HG03108 (cell line): ENCODE measurements at regions not wholly inside any gene's neighbourhood (a gene's known extent, or its start where the extent isn't known, plus 50 kb on each side); places are given as distances from the start of the nearest gene placed in this dataset.
"Not testable (repeated sequence)": the region's sequence is repeated elsewhere in the genome, so short reads cannot be mapped to it uniquely, and the experiment has no call there.

Experiments
- ATAC-seq: cut with Tn5 transposase; IDR thresholded peaks from one replicate; pipeline ENCODE4 v1.9.1; 2021; ENCODE audit warnings: moderate library complexity; ENCODE audit not compliant: unreplicated experiment

DNA sequence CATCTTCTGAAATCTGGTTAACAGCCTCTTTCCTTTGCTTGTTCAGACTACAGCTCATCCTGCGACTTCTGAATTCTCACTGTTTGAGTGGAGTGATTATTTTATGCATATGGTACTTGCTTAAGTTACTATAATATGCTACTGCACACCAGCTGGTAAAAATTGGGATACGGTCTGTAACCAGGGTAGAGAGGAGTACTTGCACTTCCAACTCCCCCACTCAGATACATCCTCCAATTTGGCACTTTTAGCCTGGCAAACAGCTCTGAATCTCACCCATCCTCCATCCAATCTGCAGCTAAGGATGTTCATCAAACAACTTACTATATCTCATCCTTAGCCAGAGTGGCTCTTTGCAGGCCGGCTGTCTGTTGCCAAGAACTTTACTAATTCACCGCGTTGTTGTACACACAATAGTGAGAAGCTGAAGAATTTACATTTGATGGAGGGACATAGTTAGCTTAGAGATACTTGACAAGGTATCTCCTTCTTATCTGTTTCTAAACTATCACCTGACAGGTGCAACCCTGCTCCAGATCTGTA lies 1323.6 kb upstream of the ALCAM start:
- not testable (repeated sequence) for ATAC-seq

GRCh38 chr3:104044002-104044401 lies 1322.7 kb upstream of the ALCAM start:
- no peak for ATAC-seq

- no peak for ATAC-seq
Measured at GRCh38 chr3:104066658-104067057, 1300.1 kb upstream of the ALCAM start.

- ATAC-seq = no peak
Measured at GRCh38 chr3:104069114-104069513, 1297.6 kb upstream of the ALCAM start.

- no peak for ATAC-seq
Measured at GRCh38 chr3:104070906-104071305, 1295.8 kb upstream of the ALCAM start.

- no peak for ATAC-seq
Measured at GRCh38 chr3:104080088-104080626, 1286.6 kb upstream of the ALCAM start.

DNA sequence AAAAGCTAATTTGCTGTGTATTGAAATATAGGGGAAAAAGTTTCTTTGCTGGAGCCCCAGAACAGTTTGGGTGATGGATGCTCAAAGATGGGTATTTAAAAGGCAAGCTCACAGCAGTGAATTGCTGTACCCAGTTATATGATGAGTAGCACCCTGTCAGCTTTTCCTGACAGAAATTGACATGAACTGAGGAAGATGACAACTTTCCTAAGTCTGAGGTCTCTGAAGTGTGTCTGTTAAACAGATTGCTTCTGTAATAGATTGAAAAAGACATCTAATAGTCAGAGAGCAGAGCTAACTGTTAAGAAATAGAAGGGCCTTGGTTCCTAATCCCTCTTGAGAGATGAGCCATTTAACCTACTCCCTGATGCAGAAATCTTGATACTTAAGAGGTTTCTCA lies 1278.0 kb upstream of the ALCAM start:
- ATAC-seq = no peak

- ATAC-seq = not testable (repeated sequence)
Measured at GRCh38 chr3:104089987-104090386, 1276.7 kb upstream of the ALCAM start.

DNA sequence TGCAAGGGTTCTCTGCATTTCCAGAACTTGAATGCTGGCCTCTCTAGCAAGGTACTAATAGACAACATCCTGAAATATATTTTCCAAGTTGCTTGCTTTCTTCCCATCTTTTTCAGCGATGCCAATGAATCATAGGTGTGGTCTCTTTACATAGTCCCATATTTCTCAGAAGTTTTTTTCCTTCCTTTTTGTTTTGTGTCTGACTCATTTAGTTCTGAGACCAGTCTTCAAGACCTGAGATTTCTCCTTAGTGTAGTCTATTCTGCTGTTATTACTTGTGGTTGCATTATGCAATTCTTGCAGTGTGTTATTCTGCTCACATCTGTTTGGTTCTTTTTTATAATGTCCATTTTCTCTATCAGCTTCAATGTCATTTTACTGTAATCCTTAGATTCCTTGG lies 1265.0 kb upstream of the ALCAM start:
- no peak for ATAC-seq

DNA sequence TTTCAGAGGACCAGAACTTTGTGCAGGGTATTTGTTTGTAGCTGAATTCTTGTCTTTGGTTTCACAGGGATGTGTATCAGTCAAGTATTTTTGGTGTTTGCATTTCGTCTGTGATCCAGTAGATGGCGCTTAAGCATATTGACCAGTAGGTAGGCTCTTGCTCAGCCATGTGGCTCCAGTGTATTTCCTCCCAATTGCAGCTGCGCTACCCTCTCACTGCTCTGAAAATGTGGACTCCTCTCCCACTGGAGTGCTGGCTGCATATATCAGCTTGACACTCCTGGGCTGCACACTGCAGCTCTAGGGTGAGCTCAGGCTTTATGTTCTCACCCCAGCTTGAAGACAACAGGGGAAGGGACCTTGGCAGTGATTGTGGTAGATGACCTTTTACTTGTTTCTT lies 1264.3 kb upstream of the ALCAM start:
- peak; percentile 90 for ATAC-seq

- ATAC-seq = no peak
Measured at GRCh38 chr3:104106276-104106675, 1260.4 kb upstream of the ALCAM start.

DNA sequence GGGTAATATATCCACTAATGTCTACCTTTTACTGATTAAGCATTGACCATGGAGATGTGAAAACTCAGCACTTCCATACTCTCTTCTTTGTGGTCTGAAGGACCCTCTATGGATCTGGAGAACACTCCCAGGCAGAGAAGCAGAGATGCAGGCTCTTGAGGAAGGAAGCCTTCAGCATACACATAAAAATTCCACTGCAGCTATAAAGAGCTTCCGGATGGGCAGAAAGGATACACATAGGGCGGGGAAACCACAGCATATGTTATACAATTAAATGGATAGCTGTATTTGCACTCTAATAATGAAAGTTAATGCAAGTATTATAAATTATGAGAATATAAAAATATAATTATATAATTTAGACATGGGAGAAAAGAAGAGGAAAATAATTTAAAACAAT lies 1258.2 kb upstream of the ALCAM start:
- ATAC-seq = no peak

- no peak for ATAC-seq
Measured at GRCh38 chr3:104126463-104126862, 1240.2 kb upstream of the ALCAM start.

DNA sequence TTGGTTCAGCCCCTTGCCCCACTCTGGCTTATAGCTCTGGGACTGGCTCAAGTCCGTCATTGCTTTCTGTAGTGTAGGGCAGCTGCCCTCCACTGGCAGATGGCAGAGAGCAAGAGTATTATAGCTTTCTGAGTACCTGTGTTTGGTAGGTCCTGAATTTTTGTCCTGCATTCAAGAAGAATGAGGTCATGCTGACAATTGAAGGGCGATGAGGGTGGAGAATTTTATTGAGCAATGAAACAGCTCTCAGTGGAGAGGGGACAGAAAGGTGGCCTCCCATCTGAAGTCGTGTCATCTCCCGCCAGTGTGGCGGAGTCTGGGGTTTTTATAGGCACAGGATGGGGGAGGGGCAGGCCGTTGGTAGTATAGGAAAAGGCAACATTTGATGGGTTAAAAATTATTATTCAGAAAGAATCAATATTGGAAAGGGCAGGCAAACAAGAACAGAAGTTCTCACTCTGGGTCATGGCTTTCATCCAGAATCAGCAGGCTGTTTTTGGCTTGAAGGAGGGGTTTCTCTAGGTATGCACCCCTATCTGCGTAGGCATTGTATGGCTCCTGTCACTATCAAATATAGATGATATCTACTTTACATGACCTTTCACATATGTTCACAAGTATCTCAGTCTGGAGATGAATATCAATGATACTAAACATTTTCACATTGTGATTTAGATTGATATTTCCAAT lies 1239.7 kb upstream of the ALCAM start:
- ATAC-seq = no peak

GRCh38 chr3:104127830-104128229 lies 1238.9 kb upstream of the ALCAM start:
- no peak for ATAC-seq

GRCh38 chr3:104132566-104133403 lies 1233.9 kb upstream of the ALCAM start:
- ATAC-seq = no peak

GRCh38 chr3:104133630-104134029 lies 1233.1 kb upstream of the ALCAM start:
- no peak for ATAC-seq

GRCh38 chr3:104137116-104137515 lies 1229.6 kb upstream of the ALCAM start:
- no peak for ATAC-seq

GRCh38 chr3:104145164-104145563 lies 1221.5 kb upstream of the ALCAM start:
- no peak for ATAC-seq

GRCh38 chr3:104149154-104149553 lies 1217.6 kb upstream of the ALCAM start:
- no peak for ATAC-seq

DNA sequence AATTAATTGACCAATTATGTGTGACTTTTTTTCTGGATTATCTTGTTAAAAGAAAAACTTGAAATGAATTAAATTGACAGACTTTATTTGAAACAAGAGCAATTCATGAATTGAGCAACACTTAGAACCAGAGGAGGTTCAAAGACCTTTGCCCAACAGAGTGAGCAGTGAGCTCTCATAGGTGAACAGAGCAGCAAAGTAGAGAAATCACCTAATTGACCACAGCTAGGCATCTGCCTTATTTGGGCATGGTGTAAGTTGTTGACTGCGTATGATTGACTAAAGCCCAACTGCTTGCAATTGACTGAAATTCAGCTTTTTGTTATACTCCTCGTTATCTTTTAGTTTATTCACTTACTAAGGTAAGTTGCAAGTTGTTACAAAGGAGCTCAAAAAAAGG lies 1216.0 kb upstream of the ALCAM start:
- no peak for ATAC-seq

DNA sequence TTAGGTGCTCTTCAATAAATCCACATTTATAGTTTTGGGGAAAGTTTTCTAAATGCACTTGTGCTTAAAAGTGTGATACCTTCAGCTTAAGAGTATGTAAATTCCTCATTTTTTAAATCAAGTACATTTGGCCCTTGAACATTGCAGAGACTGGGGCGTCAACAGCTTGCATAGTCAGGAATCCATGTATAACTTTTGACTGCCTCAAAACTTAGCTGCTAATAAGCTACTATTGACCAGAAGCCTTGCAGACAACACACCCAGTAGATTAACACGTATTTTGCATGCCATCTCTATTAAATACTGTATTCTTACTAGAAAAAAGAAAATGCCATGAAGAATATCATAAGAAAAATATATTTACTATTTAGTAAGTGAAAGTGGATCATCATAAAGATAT lies 1211.8 kb upstream of the ALCAM start:
- no peak for ATAC-seq
